Type B pancreatic cell (in vitro differentiated cells): ENCODE measurements at regions not wholly inside any gene's neighbourhood (a gene's known extent, or its start where the extent isn't known, plus 50 kb on each side); places are given as distances from the start of the nearest gene placed in this dataset.
A peak's percentile ranks its signal among the peaks of the same experiment; 100 is the strongest.

Experiments
- DNase-seq: peaks from one replicate; pipeline ENCODE4 v3.0.0; 2021; ENCODE audit warnings: mixed read lengths; ENCODE audit not compliant: unreplicated experiment; ENCODE audit errors: extremely low spot score
- H3K27ac Mint-ChIP-seq: 2 replicates; pipeline ENCODE4 v1.8.0; 2021; ENCODE audit warnings: mild to moderate bottlenecking, mixed read lengths
- H3K27me3 Mint-ChIP-seq: 2 replicates; pipeline ENCODE4 v1.8.0; 2021; ENCODE audit warnings: mixed read lengths
- H3K36me3 Mint-ChIP-seq: 2 replicates; pipeline ENCODE4 v1.8.0; 2021; ENCODE audit warnings: mixed read lengths
- H3K4me1 Mint-ChIP-seq: one replicate; pipeline ENCODE4 v1.8.0; 2021; ENCODE audit warnings: mixed read lengths; ENCODE audit not compliant: unreplicated experiment
- H3K4me3 Mint-ChIP-seq: 2 replicates; pipeline ENCODE4 v1.8.0; 2021; ENCODE audit warnings: mild to moderate bottlenecking, mixed read lengths
- H3K9me3 Mint-ChIP-seq: 2 replicates; pipeline ENCODE4 v1.8.0; 2021; ENCODE audit warnings: mixed read lengths
- TF ChIP-seq, protein P1 (sequence below): fragments of 200-600 bp; sonication (generic); conservative IDR thresholded peaks from 2 replicates; pipeline ENCODE4 v1.5.0; 2021; ENCODE audit warnings: antibody characterized with exemption, mild to moderate bottlenecking

DNA sequence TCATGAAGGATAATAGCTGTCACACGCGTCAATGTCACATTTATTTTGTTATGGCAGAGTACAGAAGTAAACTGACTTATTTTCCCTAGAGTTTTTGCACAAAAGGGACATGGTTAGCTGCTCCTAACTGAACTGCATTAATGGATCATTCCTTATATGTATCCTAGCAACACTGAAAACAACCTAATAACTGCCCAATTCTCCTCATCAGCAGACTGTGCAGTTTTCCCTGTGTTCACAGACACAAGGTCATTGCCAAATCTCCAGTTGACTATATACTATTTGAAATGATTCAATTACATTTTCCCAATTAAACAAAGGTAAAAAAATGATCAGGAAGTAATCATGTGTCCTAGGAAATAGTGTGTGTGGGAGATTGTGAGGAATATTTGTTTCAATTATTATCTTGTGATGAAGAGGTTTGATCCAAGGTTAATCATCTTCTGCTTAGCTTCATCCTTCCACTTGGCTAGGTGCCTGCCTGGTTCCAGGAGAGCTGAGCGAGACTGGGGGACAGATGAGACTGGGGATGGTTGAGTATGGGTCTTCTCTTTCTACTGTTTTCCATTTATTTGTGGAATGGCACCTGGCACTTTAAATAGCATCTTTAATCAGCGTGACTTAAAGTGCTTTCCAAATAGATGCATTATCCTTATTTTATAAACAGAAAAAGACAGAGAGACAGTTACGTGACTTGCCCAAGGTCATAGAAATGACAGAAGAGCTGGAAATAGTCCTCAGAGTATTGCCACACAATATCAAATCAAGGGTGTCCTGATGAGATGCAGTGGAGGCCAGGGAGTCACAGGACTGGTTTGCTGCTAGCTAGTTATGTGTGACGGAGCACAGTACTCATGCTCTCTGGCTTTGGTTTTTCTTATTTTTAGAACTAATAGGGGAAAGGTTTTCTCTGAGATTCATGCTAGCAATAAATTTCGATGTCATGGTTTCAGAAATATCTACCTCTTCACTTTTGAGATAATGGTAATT is 335.6 kb downstream of the PIK3C3 start:
- Mint-ChIP-seq H3K4me3 (no peak overlapping the region), H3K27ac (no peak overlapping the region), H3K9me3 (no peaks in the 10 kb centered on the region), H3K27me3 (no peaks in the 10 kb centered on the region), H3K36me3 (no peaks in the 10 kb centered on the region), H3K4me1 (no peaks in the 10 kb centered on the region)
- TF ChIP-seq, protein P1, sequence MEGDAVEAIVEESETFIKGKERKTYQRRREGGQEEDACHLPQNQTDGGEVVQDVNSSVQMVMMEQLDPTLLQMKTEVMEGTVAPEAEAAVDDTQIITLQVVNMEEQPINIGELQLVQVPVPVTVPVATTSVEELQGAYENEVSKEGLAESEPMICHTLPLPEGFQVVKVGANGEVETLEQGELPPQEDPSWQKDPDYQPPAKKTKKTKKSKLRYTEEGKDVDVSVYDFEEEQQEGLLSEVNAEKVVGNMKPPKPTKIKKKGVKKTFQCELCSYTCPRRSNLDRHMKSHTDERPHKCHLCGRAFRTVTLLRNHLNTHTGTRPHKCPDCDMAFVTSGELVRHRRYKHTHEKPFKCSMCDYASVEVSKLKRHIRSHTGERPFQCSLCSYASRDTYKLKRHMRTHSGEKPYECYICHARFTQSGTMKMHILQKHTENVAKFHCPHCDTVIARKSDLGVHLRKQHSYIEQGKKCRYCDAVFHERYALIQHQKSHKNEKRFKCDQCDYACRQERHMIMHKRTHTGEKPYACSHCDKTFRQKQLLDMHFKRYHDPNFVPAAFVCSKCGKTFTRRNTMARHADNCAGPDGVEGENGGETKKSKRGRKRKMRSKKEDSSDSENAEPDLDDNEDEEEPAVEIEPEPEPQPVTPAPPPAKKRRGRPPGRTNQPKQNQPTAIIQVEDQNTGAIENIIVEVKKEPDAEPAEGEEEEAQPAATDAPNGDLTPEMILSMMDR = no peak
- no peak for DNase-seq

GRCh38 chr18:42292654-42293053 is 337.6 kb downstream of the PIK3C3 start:
- TF ChIP-seq, protein P1 = no peak
- Mint-ChIP-seq H3K4me3 (no peak overlapping the region), H3K36me3 (no peaks in the 10 kb centered on the region), H3K9me3 (no peaks in the 10 kb centered on the region), H3K27ac (no peak overlapping the region), H3K4me1 (no peaks in the 10 kb centered on the region), H3K27me3 (no peaks in the 10 kb centered on the region)
- DNase-seq = no peak

- Mint-ChIP-seq H3K27ac (no peak overlapping the region), H3K27me3 (no peaks in the 10 kb centered on the region), H3K4me3 (no peak overlapping the region), H3K36me3 (no peaks in the 10 kb centered on the region), H3K4me1 (peaks cover 10% of the 10 kb centered on the region), H3K9me3 (no peaks in the 10 kb centered on the region)
- DNase-seq = no peak
- TF ChIP-seq, protein P1 = no peak
These were observed 341.2 kb downstream of the PIK3C3 start for GRCh38 chr18:42296192-42296591.

DNA sequence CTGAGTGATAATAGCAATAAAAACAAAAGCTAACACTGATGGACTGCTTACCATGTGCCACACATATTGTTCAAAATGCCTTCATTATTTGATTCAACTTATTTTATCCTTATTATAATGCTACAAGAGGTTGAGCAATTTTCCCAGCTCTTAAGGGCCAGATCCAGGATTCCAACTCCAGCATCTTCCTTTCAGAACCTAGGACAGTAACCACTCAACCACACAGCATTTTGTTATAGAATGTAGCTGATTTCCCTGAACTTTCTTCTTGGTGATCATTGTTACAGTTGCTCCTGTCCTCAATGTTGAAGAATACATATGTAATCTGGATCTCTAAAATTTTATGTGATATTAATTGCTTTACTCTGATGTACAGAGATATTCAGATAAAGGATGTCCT is 341.7 kb downstream of the PIK3C3 start:
- TF ChIP-seq, protein P1 = no peak
- Mint-ChIP-seq H3K27ac (no peak overlapping the region), H3K4me1 (peaks cover 10% of the 10 kb centered on the region), H3K36me3 (no peaks in the 10 kb centered on the region), H3K9me3 (no peaks in the 10 kb centered on the region), H3K27me3 (no peaks in the 10 kb centered on the region), H3K4me3 (no peak overlapping the region)
- DNase-seq = no peak

DNA sequence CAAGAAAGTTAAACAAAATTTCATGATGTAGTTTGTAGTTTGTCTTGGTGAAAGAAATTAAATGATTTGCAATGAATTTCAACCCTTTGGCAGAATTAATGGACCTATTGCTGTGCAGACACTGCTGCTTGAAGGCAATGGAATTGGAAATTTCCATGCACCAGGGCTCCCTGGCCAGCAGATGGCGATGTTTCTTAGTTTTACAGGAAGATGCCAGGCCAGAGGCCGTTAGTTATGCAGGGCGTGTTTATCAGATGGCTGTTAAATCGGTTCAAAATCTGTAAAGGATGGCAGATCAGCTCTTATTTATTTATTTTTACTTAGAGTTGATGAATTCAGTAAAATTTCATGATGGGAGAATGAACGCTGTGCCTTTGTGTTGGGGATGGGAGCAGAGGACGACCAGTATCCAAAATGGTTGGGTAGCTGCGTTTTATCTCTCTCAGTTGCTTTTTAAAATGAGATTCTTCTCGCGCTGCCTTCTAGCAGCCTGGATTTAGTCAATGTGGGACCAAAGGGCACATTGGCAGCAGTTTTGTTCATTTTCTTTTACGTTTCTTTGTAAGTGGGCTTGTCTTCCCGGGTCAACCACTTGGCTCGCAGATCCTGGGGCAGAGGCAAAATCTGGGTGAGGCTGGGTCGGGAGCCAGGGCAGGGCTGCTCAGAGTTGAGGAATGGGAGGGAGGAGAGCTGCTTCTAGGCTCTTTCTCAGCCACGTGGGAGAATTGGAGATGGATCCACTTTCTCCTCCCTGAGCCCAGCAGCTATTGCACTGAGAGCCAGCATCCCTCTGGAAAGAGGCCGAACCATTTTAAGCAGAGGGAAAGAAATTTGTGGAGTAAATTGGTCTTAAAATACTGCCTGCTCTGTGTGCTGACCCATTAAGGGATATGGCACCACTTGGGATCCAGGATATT is 344.0 kb downstream of the PIK3C3 start:
- Mint-ChIP-seq H3K27ac (peak overlapping the region; percentile 20), H3K9me3 (no peaks in the 10 kb centered on the region), H3K4me1 (peaks cover 10% of the 10 kb centered on the region), H3K36me3 (peaks cover 4% of the 10 kb centered on the region), H3K4me3 (peak overlapping the region; percentile 3), H3K27me3 (peaks cover 4% of the 10 kb centered on the region)
- peak; percentile 75 for DNase-seq
- TF ChIP-seq, protein P1 = peak; percentile 96
